DOHH2 (cell line): ENCODE measurements at regions not wholly inside any gene's neighbourhood (a gene's known extent, or its start where the extent isn't known, plus 50 kb on each side); places are given as distances from the start of the nearest gene placed in this dataset.

Experiments
- EZH2phosphoT487 ChIP-seq: fragments of 200-600 bp; sonication (generic); IDR thresholded peaks from 2 replicates; pipeline ENCODE4 v1.6.1; 2017; ENCODE audit warnings: borderline replicate concordance, mild to moderate bottlenecking, antibody characterized with exemption, low read length, moderate library complexity, mixed read lengths
- TF ChIP-seq, protein P1 (sequence below): fragments of 200-600 bp; sonication (generic); IDR thresholded peaks from one replicate; pipeline ENCODE4 v1.5.1; 2014; ENCODE audit warnings: antibody characterized with exemption, mild to moderate bottlenecking, low read depth, low read length; ENCODE audit not compliant: poor library complexity, severe bottlenecking

DNA sequence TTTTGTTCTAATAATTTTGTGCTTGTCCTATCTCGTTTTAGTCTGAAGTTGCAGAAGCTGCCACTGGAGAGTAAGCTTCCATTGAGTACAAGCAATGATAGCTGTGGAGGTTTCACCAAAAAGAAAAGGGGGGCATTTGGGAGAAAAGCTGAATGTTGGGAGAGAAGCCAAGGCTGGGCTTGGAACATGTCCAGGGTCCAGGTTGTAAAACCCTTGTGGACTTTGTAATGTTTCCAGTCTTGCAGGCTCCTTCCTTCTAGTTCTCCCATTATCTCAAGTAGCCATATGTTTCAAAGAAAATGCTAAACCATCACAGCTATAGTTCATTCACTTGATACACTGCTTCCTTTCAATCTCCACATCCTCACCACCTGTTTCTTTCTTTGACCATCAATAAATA, 880.2 kb downstream of the NLGN4Y start:
- TF ChIP-seq, protein P1, sequence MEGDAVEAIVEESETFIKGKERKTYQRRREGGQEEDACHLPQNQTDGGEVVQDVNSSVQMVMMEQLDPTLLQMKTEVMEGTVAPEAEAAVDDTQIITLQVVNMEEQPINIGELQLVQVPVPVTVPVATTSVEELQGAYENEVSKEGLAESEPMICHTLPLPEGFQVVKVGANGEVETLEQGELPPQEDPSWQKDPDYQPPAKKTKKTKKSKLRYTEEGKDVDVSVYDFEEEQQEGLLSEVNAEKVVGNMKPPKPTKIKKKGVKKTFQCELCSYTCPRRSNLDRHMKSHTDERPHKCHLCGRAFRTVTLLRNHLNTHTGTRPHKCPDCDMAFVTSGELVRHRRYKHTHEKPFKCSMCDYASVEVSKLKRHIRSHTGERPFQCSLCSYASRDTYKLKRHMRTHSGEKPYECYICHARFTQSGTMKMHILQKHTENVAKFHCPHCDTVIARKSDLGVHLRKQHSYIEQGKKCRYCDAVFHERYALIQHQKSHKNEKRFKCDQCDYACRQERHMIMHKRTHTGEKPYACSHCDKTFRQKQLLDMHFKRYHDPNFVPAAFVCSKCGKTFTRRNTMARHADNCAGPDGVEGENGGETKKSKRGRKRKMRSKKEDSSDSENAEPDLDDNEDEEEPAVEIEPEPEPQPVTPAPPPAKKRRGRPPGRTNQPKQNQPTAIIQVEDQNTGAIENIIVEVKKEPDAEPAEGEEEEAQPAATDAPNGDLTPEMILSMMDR, result no peak
- TF ChIP-seq EZH2phosphoT487, result no peak
